Subcutaneous abdominal adipose tissue (tissue), 5 donors: ENCODE measurements at regions not wholly inside any gene's neighbourhood (a gene's known extent, or its start where the extent isn't known, plus 50 kb on each side); places are given as distances from the start of the nearest gene placed in this dataset.

Experiments
- H3K27ac ChIP-seq: one replicate; pipeline ENCODE4 v1.7.0; 2013; ENCODE audit warnings: low read depth, mild to moderate bottlenecking, inconsistent platforms, low read length, moderate library complexity
- H3K27me3 ChIP-seq, 5 donors: one replicate each; pipeline ENCODE4 v1.7.0; 2013; ENCODE audit warnings: low read length in 5 of 5, inconsistent platforms in 1 of 5; ENCODE audit not compliant: control insufficient read depth in 5 of 5, insufficient read depth in 4 of 5
- H3K36me3 ChIP-seq, 5 donors: one replicate each; pipeline ENCODE4 v1.7.0; 2013; ENCODE audit warnings: low read length in 5 of 5; ENCODE audit not compliant: control insufficient read depth in 5 of 5, insufficient read depth in 5 of 5
- H3K4me1 ChIP-seq, 5 donors: one replicate each; pipeline ENCODE4 v1.7.0; 2013; ENCODE audit warnings: low read length in 5 of 5, mild to moderate bottlenecking in 3 of 5, moderate library complexity in 1 of 5; ENCODE audit not compliant: control insufficient read depth in 5 of 5, insufficient read depth in 5 of 5
- H3K4me3 ChIP-seq, 5 donors: one replicate each; pipeline ENCODE4 v1.7.0; 2013; ENCODE audit warnings: low read length in 5 of 5, low read depth in 1 of 5
- H3K9ac ChIP-seq, 5 donors: one replicate each; pipeline ENCODE4 v1.7.0; 2013; ENCODE audit warnings: low read length in 5 of 5, mild to moderate bottlenecking in 4 of 5, moderate library complexity in 3 of 5
- H3K9me3 ChIP-seq, 5 donors: one replicate each; pipeline ENCODE4 v1.7.0; 2013; ENCODE audit warnings: low read length in 5 of 5; ENCODE audit not compliant: control insufficient read depth in 5 of 5
- donor health status: healthy.
- donor health status: healthy.
- donor health status: healthy.
- donor health status: healthy.
- donor health status: healthy.

DNA sequence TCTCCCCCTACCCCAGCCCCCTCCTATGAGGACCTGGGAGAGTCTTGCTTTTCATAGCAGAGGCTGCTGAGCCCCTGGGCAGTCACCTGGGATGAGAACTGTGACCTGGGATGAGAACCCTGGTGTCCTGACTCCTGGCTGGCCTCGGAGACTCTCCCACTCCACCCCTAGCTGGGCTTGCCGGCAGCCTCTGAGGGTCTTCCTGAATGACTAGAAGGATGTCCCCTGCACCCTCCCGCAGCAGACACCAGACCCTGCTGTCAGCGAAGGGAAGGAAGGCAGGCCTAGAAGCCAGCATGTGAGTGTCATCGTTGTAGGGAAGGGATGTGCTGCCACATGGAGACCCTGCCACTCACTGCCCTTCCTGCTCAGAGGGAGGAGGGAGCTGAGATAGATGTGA lies 203.4 kb upstream of the ZNF536 start:
- no peaks in the 10 kb centered on the region for H3K4me1 ChIP-seq
- no peaks in the 10 kb centered on the region for H3K36me3 ChIP-seq
- H3K9me3 ChIP-seq: peaks cover 0 to 5% (median 0%) of the 10 kb centered on the region in 5 donors
- H3K9ac ChIP-seq: no peak overlapping the region
- no peak overlapping the region for H3K27ac ChIP-seq
- H3K27me3 ChIP-seq: peaks cover 0 to 13% (median 4%) of the 10 kb centered on the region in 5 donors
- H3K4me3 ChIP-seq: no peak overlapping the region

DNA sequence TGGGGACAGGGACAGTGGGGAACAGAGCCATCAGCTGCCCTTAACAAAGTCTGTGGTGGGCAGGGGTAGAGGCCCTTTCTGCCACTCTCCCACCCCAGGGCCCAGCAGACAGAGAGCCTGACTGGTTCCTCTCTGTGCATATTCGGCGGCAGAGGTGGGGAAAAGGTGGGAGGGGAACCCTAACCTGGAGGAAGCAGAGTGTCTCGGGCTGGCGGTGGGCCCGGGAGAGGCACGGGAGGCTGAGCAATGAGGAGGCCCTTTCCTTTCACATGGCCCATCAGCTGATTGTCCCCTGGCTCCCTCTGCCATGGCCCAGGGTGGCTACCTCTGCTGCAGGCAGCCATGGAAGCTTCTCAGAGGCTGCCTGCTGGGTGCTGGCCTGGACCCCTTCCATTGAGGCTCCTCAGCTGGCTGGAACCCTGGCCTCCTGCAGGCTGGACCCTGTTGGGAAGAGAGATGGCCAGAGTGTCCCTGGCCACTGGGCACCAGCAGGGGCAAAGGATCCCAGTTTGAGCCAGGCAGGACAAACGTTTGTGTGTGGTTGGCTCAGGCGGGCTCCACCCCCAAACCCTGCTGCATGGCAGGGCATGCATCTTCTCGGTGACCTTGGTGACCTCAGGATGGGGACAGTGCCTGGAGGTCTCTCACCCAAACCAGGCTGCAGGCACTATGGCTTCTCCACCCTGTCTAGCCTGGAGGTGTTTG lies 202.8 kb upstream of the ZNF536 start:
- H3K27ac ChIP-seq: no peak overlapping the region
- no peak overlapping the region for H3K9ac ChIP-seq
- H3K4me1 ChIP-seq: no peaks in the 10 kb centered on the region
- H3K27me3 ChIP-seq: peaks cover 0 to 13% (median 4%) of the 10 kb centered on the region in 5 donors
- no peak overlapping the region for H3K4me3 ChIP-seq
- peaks cover 0 to 5% (median 0%) of the 10 kb centered on the region in 5 donors for H3K9me3 ChIP-seq
- no peaks in the 10 kb centered on the region for H3K36me3 ChIP-seq

DNA sequence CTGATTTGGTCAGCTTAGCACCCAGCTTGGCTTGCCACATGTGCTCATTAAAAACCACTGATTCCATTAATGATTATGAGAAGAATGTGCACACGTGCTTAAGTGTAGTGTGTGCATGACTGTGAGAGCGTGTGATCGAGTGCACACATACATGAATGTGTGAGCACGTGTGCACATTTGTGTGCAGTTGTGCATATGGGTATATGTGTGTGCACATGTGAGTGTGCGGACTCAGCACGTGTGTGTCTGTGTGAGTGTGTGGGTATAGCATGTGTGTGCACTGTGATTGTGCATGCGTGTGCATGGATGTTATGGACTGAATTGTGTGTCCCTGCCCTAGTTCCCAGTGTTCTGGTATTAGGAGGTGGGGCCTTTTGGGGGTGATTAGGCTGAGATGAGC lies 202.1 kb upstream of the ZNF536 start:
- Histone ChIP-seq H3K27me3 (peaks cover 0 to 13% (median 4%) of the 10 kb centered on the region in 5 donors), H3K27ac (no peak overlapping the region), H3K9ac (no peak overlapping the region), H3K9me3 (peaks cover 0 to 5% (median 0%) of the 10 kb centered on the region in 5 donors), H3K4me1 (no peaks in the 10 kb centered on the region), H3K4me3 (no peak overlapping the region), H3K36me3 (no peaks in the 10 kb centered on the region)

DNA sequence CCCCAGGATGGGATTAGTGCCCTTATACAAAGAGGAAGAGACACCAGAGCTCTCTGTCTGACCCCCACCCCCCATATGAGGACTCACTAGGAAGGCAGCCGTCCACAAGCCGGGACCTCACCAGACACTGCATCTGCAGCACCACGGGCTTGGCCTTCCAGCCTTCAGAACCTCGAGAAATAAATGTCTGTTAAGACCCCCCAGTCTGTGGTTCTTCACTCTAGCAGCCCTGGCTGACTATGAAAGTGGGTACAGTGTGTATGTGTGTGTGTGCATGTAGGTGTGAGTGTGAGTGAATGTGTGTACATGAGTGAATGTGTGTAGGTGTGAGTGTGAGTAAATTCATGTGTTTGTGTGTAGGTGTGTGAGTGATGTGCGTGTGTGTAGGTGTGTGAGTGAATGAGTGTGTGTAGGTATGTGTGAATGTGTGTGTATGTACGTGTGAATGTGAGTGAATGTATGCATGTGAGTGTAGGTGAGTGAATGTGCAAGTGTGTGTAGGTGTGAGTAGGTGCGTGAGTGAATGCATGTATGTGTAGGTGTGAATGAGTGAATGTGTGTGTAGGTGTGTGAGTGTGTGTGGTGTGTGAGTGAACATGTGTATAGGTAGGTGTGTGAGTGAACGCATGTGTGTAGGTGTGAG lies 201.6 kb upstream of the ZNF536 start:
- Histone ChIP-seq H3K9me3 (peaks cover 0 to 3% (median 0%) of the 10 kb centered on the region in 5 donors), H3K27ac (no peak overlapping the region), H3K36me3 (no peaks in the 10 kb centered on the region), H3K27me3 (peaks cover 0 to 11% (median 4%) of the 10 kb centered on the region in 5 donors), H3K9ac (no peak overlapping the region), H3K4me3 (no peak overlapping the region), H3K4me1 (no peaks in the 10 kb centered on the region)

DNA sequence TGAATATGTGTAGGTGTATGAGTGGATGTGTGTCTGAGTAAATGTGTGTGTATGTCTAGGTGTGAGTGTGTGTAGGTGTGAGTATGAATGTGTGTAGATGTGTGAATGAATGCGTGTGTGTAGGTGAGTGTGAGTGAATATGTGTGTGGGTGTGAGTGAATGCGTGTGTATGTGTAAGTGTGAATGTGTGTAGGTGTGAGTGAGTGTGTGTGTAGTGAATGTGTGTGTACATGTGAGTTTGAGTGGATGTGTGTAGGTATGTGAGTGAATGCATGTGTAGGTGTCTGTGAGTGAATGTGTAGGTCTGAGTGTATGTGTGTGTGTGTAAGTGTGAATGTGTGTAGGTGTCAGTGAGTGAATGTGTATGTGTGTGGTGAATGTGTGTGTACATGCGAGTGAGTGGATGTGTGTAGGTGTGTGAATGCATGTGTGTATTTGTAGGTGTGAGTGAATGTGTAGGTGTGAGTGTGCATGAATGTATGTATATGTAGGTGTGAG lies 201.0 kb upstream of the ZNF536 start:
- no peak overlapping the region for H3K9ac ChIP-seq
- peaks cover 0 to 3% (median 0%) of the 10 kb centered on the region in 5 donors for H3K9me3 ChIP-seq
- no peaks in the 10 kb centered on the region for H3K4me1 ChIP-seq
- H3K27ac ChIP-seq: no peak overlapping the region
- H3K36me3 ChIP-seq: no peaks in the 10 kb centered on the region
- H3K4me3 ChIP-seq: no peak overlapping the region
- H3K27me3 ChIP-seq: peaks cover 0 to 11% (median 4%) of the 10 kb centered on the region in 5 donors

DNA sequence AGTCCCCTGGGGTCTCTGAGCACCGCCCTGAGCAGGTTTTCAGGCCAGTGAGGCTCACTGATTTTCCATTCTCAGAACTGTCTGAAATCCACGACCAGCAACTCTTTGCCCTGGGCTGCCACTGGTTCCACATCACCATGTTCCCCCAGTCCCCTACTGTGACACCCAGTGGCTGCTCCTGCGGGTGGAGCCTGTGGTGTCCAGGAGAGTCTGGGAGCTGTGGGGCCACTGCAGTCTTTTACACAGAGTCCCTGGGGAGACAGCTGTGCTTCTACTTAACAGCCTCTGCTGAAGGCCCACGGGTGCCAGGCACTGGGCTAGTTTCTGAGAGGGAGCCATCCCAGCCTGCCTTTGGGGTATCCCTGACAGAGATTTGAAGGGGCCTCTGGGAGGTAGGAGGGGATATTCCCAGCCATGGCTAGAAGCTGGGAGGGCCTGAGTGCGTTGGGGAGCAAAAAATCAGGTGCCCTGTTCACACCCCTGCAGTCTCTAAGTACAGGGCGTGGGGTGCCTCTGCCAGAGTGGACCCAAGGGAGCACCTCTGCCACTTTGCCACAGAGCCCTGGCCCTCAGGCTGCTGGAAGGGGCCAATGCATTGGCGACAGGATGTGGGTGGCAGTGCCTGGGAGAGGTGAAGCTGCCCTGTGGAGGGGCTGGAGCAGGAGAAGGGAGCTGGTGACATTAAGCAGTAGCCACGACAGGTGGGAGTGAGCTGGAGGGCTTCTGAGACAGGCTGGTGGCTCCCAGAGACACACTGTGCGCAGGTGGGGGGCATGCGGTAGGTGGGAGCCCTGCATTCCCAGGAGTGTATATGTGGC lies 200.2 kb upstream of the ZNF536 start:
- peaks cover 0 to 3% (median 0%) of the 10 kb centered on the region in 5 donors for H3K9me3 ChIP-seq

DNA sequence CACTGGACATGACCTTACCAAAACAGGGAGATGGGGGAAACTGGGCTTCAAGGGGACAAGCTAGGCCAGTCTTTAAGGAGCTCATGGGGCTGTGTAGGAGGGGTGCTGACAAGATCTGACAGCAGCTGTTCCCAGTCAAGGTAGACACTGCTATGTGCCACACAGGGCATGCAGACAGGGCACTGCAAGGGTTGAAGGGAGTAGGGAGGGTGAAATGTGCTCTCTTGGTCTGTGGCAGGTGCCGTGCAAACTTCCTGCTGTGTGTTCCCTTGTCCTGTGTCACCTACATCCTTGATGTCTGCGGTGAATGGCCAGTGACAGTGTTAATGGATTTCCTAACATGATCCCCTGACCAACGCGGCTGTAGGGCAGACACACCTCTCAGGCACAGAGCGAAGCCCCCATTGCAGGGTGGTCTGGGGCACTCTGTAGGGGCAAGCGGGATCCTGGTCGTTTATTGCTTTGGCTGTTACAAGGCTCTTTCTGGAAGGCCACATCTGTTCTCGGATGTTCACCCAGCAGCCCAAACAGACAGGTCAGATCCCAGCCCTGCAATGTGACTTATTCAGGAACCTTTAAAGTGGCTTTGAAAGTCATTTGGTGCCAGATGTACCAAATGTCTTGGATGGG lies 199.5 kb upstream of the ZNF536 start:
- no peak overlapping the region for H3K9ac ChIP-seq
- H3K9me3 ChIP-seq: peaks cover 0 to 3% (median 2%) of the 10 kb centered on the region in 5 donors
- no peak overlapping the region for H3K27ac ChIP-seq
- H3K4me3 ChIP-seq: no peak overlapping the region
- peaks cover 0 to 11% (median 4%) of the 10 kb centered on the region in 5 donors for H3K27me3 ChIP-seq
- no peaks in the 10 kb centered on the region for H3K4me1 ChIP-seq
- H3K36me3 ChIP-seq: no peaks in the 10 kb centered on the region

More for the DNA sequence above, 200.2 kb upstream of the ZNF536 start:
- Histone ChIP-seq H3K27me3 (peaks cover 0 to 11% (median 4%) of the 10 kb centered on the region in 5 donors), H3K36me3 (no peaks in the 10 kb centered on the region), H3K9ac (no peak overlapping the region), H3K4me1 (no peaks in the 10 kb centered on the region), H3K4me3 (no peak overlapping the region), H3K27ac (no peak overlapping the region)

DNA sequence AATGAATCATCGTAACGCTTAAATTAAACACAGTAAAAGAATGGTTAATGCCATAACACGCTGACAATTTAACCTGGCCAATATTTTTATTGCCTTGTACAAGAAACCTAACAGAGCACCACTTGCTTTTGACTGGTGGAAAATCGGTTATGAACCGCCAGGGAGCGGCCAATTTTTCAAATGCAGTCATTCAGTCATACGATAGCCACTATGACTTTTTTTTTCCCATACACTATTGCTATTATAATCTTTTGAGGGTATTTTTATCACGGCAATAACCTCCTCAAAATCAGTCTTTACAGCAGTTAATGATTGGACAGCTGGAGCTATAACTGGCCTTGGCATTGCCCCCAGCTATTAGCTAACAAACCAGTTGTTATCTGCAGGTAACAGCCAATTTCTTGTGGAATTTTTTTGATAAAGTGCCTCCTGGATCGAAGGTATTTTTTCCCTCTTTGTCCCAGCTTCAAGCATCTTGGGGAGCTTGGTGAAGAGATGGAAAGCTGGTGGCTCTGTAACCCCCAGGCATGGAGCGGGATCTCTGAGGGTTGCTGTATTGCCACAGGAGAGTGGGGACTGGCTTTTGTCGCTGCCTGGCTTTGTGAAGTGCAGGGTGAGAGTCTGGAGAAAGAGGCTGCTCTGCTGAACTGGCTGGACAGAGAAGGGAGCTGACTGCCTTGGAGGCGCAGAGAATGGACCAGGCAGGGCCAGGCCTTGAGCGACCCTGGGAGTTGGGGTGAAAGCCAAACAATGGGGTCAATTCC lies 198.4 kb upstream of the ZNF536 start:
- Histone ChIP-seq H3K9ac (no peak overlapping the region), H3K36me3 (no peaks in the 10 kb centered on the region), H3K9me3 (peaks cover 0 to 6% (median 2%) of the 10 kb centered on the region in 5 donors), H3K4me3 (no peak overlapping the region), H3K27ac (no peak overlapping the region), H3K4me1 (no peaks in the 10 kb centered on the region), H3K27me3 (peaks cover 0 to 11% (median 4%) of the 10 kb centered on the region in 5 donors)

DNA sequence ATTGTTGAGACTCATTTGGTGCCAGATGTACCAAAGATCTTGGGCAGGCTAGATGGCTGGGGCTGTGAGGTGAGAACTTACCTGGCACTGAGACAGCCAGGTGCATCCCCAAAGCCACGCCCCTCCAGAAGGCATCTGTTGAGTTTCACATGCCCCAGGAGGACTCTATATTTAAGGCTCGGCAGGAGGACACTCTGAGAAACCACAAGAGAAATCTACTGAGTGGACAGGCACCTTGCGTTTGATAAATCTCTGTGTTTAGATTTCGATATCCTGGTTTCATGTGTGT lies 197.9 kb upstream of the ZNF536 start:
- Histone ChIP-seq H3K4me3 (no peak overlapping the region), H3K27ac (no peak overlapping the region), H3K4me1 (no peaks in the 10 kb centered on the region), H3K9ac (no peak overlapping the region), H3K9me3 (peaks cover 0 to 6% (median 3%) of the 10 kb centered on the region in 5 donors), H3K36me3 (no peaks in the 10 kb centered on the region), H3K27me3 (peaks cover 0 to 11% (median 4%) of the 10 kb centered on the region in 5 donors)
